B cell (primary cell): ENCODE measurements at regions not wholly inside any gene's neighbourhood (a gene's known extent, or its start where the extent isn't known, plus 50 kb on each side); places are given as distances from the start of the nearest gene placed in this dataset.

Source experiments
- ATAC-seq: fragments of 200-7000 bp; cut with Tn5 transposase; one replicate; pipeline ENCODE4 v1.10.0; 2021; ENCODE audit warnings: low read depth, mild to moderate bottlenecking, moderate number of reproducible peaks, moderate library complexity
- CTCF ChIA-PET: fragments of 350-600 bp; sonication (Branson Sonifier 250); formaldehyde crosslinking; loops from one replicate; lab custom pipeline; 2021; ENCODE audit warnings: antibody characterized with exemption, inconsistent platforms; lab: Charles Lee
- POLR2A ChIA-PET: fragments of 350-600 bp; sonication (Branson Sonifier 250); formaldehyde crosslinking; loops from one replicate; lab custom pipeline; 2021; ENCODE audit warnings: antibody characterized with exemption; lab: Charles Lee
- DNase-seq: peaks from one replicate; pipeline ENCODE4 v3.0.0; 2013
- H2AFZ ChIP-seq: 2 replicates; pipeline ENCODE4 v1.6.1; 2012; ENCODE audit warnings: mild to moderate bottlenecking, low read depth, low read length; ENCODE audit not compliant: insufficient read depth, poor library complexity, severe bottlenecking
- H3K27ac ChIP-seq, 2 donors: 1 replicate in 1 of 2; 2 replicates in 1 of 2; pipeline ENCODE4 v1.5.1; 2012 to 2013; ENCODE audit warnings: low read length in 2 of 2, mild to moderate bottlenecking in 2 of 2, moderate library complexity in 1 of 2
- H3K27me3 ChIP-seq, 4 experiments: fragments of 200-600 bp in 1 of 4; sonication (generic) in 1 of 4; replicated peaks in 1 of 4; 1 replicate in 2 of 4; 2 replicates in 2 of 4; pipeline versions ENCODE4 v1.6.1 to v1.7.0; 2013 to 2016; ENCODE audit warnings: low read length in 3 of 4, mild to moderate bottlenecking in 2 of 4, mixed read lengths in 1 of 4, moderate library complexity in 1 of 4; ENCODE audit not compliant: insufficient read depth in 4 of 4, control insufficient read depth in 3 of 4; ENCODE audit errors: control extremely low read depth in 1 of 4
- H3K36me3 ChIP-seq, 2 experiments: replicated peaks in 1 of 2; 1 replicate in 1 of 2; 2 replicates in 1 of 2; pipeline versions ENCODE4 v1.6.1 to v1.7.1; 2013; ENCODE audit warnings: low read length in 1 of 2; ENCODE audit not compliant: insufficient read depth in 2 of 2, control insufficient read depth in 1 of 2; ENCODE audit errors: control extremely low read depth in 1 of 2, extremely low read depth in 1 of 2
- H3K4me1 ChIP-seq, 2 donors: fragments of 200-600 bp in 1 of 2; sonication (generic) in 1 of 2; 1 replicate in 1 of 2; 2 replicates in 1 of 2; pipeline versions ENCODE4 v1.5.1 to v1.6.1; 2013 to 2017; ENCODE audit warnings: low read length in 2 of 2; ENCODE audit not compliant: control insufficient read depth in 2 of 2, insufficient read depth in 2 of 2
- H3K4me2 ChIP-seq: replicated peaks from 2 replicates; pipeline ENCODE3; 2012; ENCODE audit warnings: mild to moderate bottlenecking, low read depth, low read length; ENCODE audit not compliant: poor library complexity, severe bottlenecking
- H3K4me3 ChIP-seq, 5 experiments: fragments of 200-600 bp in 1 of 5; sonication (generic) in 1 of 5; 1 replicate in 3 of 5; 2 replicates in 2 of 5; pipeline versions ENCODE4 v1.5.1 to v1.7.0; 2011 to 2016; ENCODE audit warnings: low read length in 4 of 5, mild to moderate bottlenecking in 4 of 5, low read depth in 2 of 5, control low read depth in 1 of 5, moderate library complexity in 1 of 5; ENCODE audit not compliant: insufficient read depth in 1 of 5; ENCODE audit errors: control extremely low read depth in 1 of 5, extremely low read depth in 1 of 5
- H3K79me2 ChIP-seq: fragments of 200-600 bp; sonication (generic); one replicate; pipeline ENCODE4 v1.6.0; 2016; ENCODE audit warnings: low read length; ENCODE audit not compliant: control insufficient read depth, insufficient read depth
- H3K9ac ChIP-seq: fragments of 200-600 bp; sonication (generic); 2 replicates; pipeline ENCODE4 v1.6.1; 2017; ENCODE audit warnings: mild to moderate bottlenecking, low read length, moderate library complexity
- H3K9me3 ChIP-seq, 3 donors: one replicate each; pipeline versions ENCODE4 v1.6.1 to v1.7.1; 2013; ENCODE audit warnings: low read length in 2 of 3; ENCODE audit not compliant: control insufficient read depth in 2 of 3, insufficient read depth in 1 of 3; ENCODE audit errors: control extremely low read depth in 1 of 3
- H4K20me1 ChIP-seq: 2 replicates; pipeline ENCODE4 v1.6.0; 2012; ENCODE audit warnings: mild to moderate bottlenecking, low read length; ENCODE audit not compliant: insufficient read depth, control insufficient read depth, poor library complexity, severe bottlenecking
- H3K27ac Mint-ChIP-seq: one replicate; pipeline ENCODE4 v1.8.0; 2021; ENCODE audit warnings: mixed read lengths
- H3K27me3 Mint-ChIP-seq: one replicate; pipeline ENCODE4 v1.8.0; 2021; ENCODE audit warnings: mixed read lengths
- H3K4me1 Mint-ChIP-seq: one replicate; pipeline ENCODE4 v1.8.0; 2021; ENCODE audit warnings: mixed read lengths
- H3K4me3 Mint-ChIP-seq: one replicate; pipeline ENCODE4 v1.8.0; 2021; ENCODE audit warnings: mixed read lengths
- H3K9me3 Mint-ChIP-seq: one replicate; pipeline ENCODE4 v1.8.0; 2022; ENCODE audit warnings: mixed read lengths; ENCODE audit not compliant: insufficient read depth
- EZH2 ChIP-seq: IDR thresholded peaks from 2 replicates; pipeline ENCODE4 v1.6.1; 2012; ENCODE audit warnings: borderline replicate concordance, low read depth, mild to moderate bottlenecking, moderate library complexity, low read length; ENCODE audit not compliant: insufficient read depth, poor library complexity, severe bottlenecking
- WGBS: methylation state at CpG from one replicate; pipeline ENCODE4 v1.1.5; 2013; ENCODE audit warnings: missing lambda C conversion rate; ENCODE audit not compliant: insufficient coverage; 5-methylcytosine and 5-hydroxymethylcytosine counted together
- intact Hi-C: fragments of 100-400 bp; cut with micrococcal nuclease; formaldehyde crosslinking; loops from one replicate; pipeline ENCODE4 v1.10.0; 2022
- TF ChIP-seq, protein P1 (sequence below): fragments of 200-600 bp; IDR thresholded peaks from one replicate; pipeline ENCODE4 v1.8.0; 2022; ENCODE audit warnings: antibody characterized with exemption, mild to moderate bottlenecking

DNA sequence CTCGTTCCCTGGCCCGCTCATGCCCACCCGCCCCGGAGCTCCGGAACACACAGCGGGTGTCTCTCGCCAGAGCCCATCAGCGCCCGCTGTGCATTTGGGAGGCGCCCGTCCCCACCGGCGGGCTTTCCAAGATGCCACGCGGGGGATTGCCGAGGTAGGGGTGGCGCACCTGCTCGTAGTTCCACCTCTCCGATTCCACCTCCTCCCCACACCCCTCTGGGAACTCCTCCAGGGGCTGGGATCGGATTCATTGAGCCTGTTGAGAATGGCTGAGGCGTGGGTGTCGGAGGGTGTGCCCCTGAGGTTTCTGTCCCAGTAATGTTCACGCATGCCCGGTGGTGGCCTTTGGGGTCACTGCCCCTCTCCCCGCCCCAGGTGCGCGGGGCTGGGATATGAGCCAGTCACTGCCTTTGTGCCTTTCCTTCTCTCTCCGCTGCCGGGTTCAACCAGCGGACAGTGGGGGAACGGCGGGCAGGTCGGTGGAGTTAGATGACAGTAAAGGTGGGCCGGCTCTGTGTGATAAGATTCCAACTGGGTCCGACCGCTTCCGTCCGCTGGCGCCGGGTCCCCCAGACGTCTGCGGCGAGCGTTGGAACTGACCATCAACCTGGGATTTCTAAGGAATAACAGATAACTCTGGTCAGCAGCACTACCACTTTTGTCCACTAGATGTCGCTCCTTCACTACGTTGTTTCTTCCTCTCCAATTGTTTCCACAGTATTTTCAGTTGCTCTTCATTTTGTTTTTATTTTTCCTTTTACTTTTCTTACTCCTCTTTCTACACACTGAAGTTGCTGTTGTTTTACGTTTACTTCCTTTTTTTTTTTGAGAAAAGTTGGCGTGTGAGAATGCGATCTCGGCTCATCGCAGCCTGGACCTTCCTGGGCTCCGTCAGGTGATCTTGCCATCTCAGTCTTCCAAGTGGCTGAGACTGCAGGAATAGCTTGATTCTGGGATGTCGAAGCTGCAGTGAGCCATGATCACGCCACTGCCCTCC is 178.1 kb upstream of the ALG10B start:
- peak overlapping the region; percentile 75 for H2AFZ ChIP-seq
- H3K4me1 Mint-ChIP-seq: peaks cover 7% of the 10 kb centered on the region
- peak; percentile 66 for DNase-seq

More for the DNA sequence above, 178.1 kb upstream of the ALG10B start:
- peaks cover 0 to 9% (median 2%) of the 10 kb centered on the region in 4 experiments for H3K27me3 ChIP-seq
- Mint-ChIP-seq H3K4me3 (peak overlapping the region; percentile 55), H3K27me3 (peaks cover 7% of the 10 kb centered on the region), H3K9me3 (no peaks in the 10 kb centered on the region), H3K27ac (no peak overlapping the region)
- no peaks in the 10 kb centered on the region for H3K36me3 ChIP-seq
- H3K9ac ChIP-seq: peak overlapping the region; percentile 7
- intact Hi-C loops: loop anchor here (1.0 kb wide), 1 partner anchor 178 kb away; the partner anchor contains the start of gene ALG10B
- ChIA-PET POLR2A (no interaction called here), CTCF (interaction anchor here (1.0 to 2.1 kb wide), 4 partner anchors 176 to 1134 kb away, joined by 3 to 7 read pairs (median 4); partner anchors contain the start of gene ALG10B)
- peaks cover 4 to 10% of the 10 kb centered on the region in 2 donors for H3K4me1 ChIP-seq
- H3K4me2 ChIP-seq: peak overlapping the region; percentile 56
- H4K20me1 ChIP-seq: no peaks in the 10 kb centered on the region
- peak; percentile 28 for ATAC-seq
- no peak for TF ChIP-seq EZH2
- TF ChIP-seq, protein P1, sequence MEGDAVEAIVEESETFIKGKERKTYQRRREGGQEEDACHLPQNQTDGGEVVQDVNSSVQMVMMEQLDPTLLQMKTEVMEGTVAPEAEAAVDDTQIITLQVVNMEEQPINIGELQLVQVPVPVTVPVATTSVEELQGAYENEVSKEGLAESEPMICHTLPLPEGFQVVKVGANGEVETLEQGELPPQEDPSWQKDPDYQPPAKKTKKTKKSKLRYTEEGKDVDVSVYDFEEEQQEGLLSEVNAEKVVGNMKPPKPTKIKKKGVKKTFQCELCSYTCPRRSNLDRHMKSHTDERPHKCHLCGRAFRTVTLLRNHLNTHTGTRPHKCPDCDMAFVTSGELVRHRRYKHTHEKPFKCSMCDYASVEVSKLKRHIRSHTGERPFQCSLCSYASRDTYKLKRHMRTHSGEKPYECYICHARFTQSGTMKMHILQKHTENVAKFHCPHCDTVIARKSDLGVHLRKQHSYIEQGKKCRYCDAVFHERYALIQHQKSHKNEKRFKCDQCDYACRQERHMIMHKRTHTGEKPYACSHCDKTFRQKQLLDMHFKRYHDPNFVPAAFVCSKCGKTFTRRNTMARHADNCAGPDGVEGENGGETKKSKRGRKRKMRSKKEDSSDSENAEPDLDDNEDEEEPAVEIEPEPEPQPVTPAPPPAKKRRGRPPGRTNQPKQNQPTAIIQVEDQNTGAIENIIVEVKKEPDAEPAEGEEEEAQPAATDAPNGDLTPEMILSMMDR: peak; percentile 99
- no peaks in the 10 kb centered on the region for H3K79me2 ChIP-seq
- H3K4me3 ChIP-seq: peak overlapping the region in 2 of 5 experiments; percentile 4 to 12
- H3K27ac ChIP-seq: no peak overlapping the region
- WGBS: 16% methylated on average over 42 of the region's 54 CpGs
- peaks cover 0 to 30% (median 0%) of the 10 kb centered on the region in 3 donors for H3K9me3 ChIP-seq
